Neural cell (in vitro differentiated cells): ENCODE measurements at regions not wholly inside any gene's neighbourhood (a gene's known extent, or its start where the extent isn't known, plus 50 kb on each side); places are given as distances from the start of the nearest gene placed in this dataset.

Experiments used
- EZH2 ChIP-seq: fragments of 200-600, 300-800 bp; shearing (Covaris generic), sonication (generic); IDR thresholded peaks from 2 replicates; pipeline ENCODE4 v1.6.1; 2014; ENCODE audit warnings: antibody characterized with exemption, low read length, borderline replicate concordance, mild to moderate bottlenecking; ENCODE audit not compliant: insufficient read depth, poor library complexity, severe bottlenecking
- POLR2AphosphoS5 ChIP-seq: IDR thresholded peaks from 2 replicates; pipeline ENCODE4 v1.6.1; 2012
- RAD21 ChIP-seq: fragments of 450-650 bp; conservative IDR thresholded peaks from 2 replicates; pipeline ENCODE4 v1.6.1; 2014; ENCODE audit warnings: antibody characterized with exemption, mild to moderate bottlenecking, moderate library complexity
- TAF1 ChIP-seq: IDR thresholded peaks from 2 replicates; pipeline ENCODE4 v1.6.1; 2012; ENCODE audit warnings: low read depth
- TF ChIP-seq, protein P1 (sequence below): fragments of 450-650 bp; IDR thresholded peaks from 2 replicates; pipeline ENCODE4 v1.5.1; 2014; ENCODE audit warnings: antibody characterized with exemption, mild to moderate bottlenecking, moderate library complexity; ENCODE audit not compliant: poor library complexity, severe bottlenecking

DNA sequence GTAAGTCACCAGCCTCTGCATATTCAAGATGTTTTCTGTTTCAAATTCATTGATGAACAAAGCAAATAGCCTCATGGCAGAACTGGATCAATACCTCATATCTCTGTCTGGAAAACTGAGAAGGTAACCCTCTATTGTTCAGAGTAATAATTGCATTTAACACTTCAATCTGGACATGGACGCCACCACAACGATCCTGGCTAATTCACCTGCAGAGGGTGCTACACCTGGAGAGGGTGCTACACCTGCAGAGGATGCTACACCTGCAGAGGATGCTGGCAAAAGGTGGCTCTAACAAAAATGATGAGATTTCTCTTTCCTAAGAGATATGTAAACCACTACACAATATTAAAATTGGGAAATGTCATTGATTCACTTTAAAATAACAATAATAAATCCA, 183.1 kb upstream of the HNRNPA3 start:
- TF ChIP-seq, protein P1, sequence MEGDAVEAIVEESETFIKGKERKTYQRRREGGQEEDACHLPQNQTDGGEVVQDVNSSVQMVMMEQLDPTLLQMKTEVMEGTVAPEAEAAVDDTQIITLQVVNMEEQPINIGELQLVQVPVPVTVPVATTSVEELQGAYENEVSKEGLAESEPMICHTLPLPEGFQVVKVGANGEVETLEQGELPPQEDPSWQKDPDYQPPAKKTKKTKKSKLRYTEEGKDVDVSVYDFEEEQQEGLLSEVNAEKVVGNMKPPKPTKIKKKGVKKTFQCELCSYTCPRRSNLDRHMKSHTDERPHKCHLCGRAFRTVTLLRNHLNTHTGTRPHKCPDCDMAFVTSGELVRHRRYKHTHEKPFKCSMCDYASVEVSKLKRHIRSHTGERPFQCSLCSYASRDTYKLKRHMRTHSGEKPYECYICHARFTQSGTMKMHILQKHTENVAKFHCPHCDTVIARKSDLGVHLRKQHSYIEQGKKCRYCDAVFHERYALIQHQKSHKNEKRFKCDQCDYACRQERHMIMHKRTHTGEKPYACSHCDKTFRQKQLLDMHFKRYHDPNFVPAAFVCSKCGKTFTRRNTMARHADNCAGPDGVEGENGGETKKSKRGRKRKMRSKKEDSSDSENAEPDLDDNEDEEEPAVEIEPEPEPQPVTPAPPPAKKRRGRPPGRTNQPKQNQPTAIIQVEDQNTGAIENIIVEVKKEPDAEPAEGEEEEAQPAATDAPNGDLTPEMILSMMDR: peak; percentile 31
- TF ChIP-seq RAD21 (no peak), EZH2 (no peak), TAF1 (no peak), POLR2AphosphoS5 (no peak)
